ENCODE measurements at regions not wholly inside any gene's neighbourhood (a gene's known extent, or its start where the extent isn't known, plus 50 kb on each side); places are given as distances from the start of the nearest gene placed in this dataset.

DNA sequence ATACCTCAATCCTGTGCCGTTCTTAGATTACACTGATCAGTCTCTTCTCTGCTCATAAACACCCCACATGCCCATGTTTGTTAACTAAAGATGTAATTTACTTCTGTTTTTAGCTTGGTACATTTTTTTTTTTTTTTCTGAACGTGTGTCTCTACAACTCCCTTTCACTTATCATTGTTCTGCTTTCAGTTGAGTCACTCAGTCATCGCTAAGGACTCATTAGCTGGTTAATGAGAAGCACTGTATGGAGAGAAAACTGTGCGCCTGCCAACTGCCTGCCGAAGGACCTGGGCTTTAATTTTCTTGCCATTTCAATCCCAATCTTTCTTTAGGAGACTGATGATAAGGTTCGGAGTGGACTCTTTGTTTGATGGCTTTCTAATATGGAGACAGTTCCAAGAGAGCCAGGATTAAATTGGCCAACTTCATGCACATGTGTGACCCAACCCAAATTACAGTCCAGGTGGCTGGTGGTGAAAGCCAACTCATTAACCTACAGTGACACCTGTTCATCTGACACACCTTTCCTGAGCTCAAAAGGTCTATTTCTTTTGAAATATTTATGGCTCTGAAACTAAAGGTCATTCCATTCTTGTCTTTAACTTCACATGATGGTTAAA, 334.1 kb downstream of the BCKDHB start:
- no peak overlapping the region for H3K4me3 ChIP-seq (ENCODE audit: low read length)
- H3K4me1 ChIP-seq (ENCODE audit: control insufficient read depth, insufficient read depth, low read length), result no peaks in the 10 kb centered on the region
- no peaks in the 10 kb centered on the region for H3K27me3 ChIP-seq (ENCODE audit: control insufficient read depth, insufficient read depth, low read length)
- no peak overlapping the region for H3K9ac ChIP-seq (ENCODE audit: low read length)
- H3K36me3 ChIP-seq (ENCODE audit: control insufficient read depth, insufficient read depth, low read length), result no peaks in the 10 kb centered on the region
- no peaks in the 10 kb centered on the region for H3K9me3 ChIP-seq (ENCODE audit: control insufficient read depth, low read length)

DNA sequence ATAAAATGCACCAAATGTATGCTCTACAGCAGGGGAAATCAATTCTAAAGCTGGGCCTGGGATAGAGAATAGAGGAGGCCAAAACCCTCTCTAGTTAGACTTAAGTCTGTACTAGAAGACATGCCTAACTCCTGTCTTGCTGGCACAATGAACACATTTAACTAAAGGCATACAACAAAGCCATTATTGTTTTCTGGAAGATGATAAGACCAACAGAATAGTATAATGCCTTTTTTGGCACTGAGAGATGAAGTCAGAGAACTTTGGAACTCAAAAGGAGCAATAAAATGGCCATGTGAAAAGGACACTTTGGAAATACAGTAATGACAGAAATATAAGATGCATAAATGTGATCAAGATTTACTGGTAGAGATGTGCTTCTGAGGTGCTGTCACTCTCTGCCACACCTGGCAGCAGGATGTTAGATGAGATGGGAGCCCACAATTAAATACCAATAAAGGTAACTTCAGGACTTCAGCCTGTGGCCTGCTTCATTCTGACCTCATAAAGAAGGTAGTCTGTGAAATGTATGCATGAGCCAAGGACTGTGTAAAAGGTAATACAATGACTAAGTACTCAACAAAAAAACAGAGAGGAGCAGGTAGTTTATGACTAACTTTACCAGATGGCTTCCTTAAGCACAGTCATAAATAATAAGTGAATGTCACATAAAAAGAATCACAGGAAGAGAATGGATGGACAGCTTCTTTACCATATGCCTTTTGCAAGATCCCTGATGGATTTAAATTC, 333.4 kb downstream of the BCKDHB start:
- no peaks in the 10 kb centered on the region for H3K27me3 ChIP-seq (ENCODE audit: control insufficient read depth, insufficient read depth, low read length)
- H3K9ac ChIP-seq (ENCODE audit: low read length), result no peak overlapping the region
- no peaks in the 10 kb centered on the region for H3K9me3 ChIP-seq (ENCODE audit: control insufficient read depth, low read length)
- no peaks in the 10 kb centered on the region for H3K4me1 ChIP-seq (ENCODE audit: control insufficient read depth, insufficient read depth, low read length)
- no peaks in the 10 kb centered on the region for H3K36me3 ChIP-seq (ENCODE audit: control insufficient read depth, insufficient read depth, low read length)
- H3K4me3 ChIP-seq (ENCODE audit: low read length), result no peak overlapping the region

DNA sequence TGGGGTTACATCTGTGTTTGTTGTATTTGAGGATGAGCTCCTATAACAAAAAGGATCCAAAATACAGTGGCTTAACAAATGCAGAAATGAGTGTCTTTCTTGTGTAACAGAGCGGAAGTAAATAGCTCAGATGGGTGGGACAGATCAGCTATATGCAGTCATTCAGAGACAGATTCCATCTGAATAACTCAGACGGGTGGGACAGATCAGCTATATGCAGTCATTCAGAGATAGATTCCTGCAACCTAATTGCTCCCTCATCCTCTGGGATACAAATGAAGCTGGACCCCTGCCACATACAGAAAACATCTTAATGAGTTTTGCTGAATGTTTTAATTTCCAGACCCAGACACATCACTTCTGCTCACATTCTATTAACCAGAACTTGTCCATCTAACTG, 332.3 kb downstream of the BCKDHB start:
- Histone ChIP-seq H3K36me3 (ENCODE audit: control insufficient read depth, insufficient read depth, low read length) (no peaks in the 10 kb centered on the region), H3K4me1 (ENCODE audit: control insufficient read depth, insufficient read depth, low read length) (no peaks in the 10 kb centered on the region), H3K27me3 (ENCODE audit: control insufficient read depth, insufficient read depth, low read length) (no peaks in the 10 kb centered on the region), H3K9me3 (ENCODE audit: control insufficient read depth, low read length) (no peaks in the 10 kb centered on the region), H3K9ac (ENCODE audit: low read length) (no peak overlapping the region), H3K4me3 (ENCODE audit: low read length) (no peak overlapping the region)

DNA sequence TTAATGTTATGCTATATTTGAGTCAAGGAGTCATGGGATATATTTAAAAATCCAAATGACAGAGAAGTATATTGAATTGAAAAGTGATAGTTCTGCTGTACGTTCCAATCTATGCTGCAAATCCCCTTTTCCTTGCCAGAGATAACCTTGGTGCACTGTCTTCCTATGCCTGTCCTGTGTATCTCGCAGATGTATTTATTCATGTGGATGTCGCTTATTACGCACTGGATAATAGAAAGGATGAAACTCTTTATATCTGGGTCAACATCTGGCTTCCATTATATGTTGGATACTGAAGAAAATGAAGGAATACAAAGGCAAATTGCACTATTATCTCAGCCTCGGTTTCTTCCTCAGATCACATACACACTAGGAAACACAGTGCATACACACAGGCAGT, 331.3 kb downstream of the BCKDHB start:
- H3K9ac ChIP-seq (ENCODE audit: low read length), result no peak overlapping the region
- no peaks in the 10 kb centered on the region for H3K27me3 ChIP-seq (ENCODE audit: control insufficient read depth, insufficient read depth, low read length)
- no peaks in the 10 kb centered on the region for H3K9me3 ChIP-seq (ENCODE audit: control insufficient read depth, low read length)
- no peaks in the 10 kb centered on the region for H3K4me1 ChIP-seq (ENCODE audit: control insufficient read depth, insufficient read depth, low read length)
- H3K4me3 ChIP-seq (ENCODE audit: low read length), result no peak overlapping the region
- no peaks in the 10 kb centered on the region for H3K36me3 ChIP-seq (ENCODE audit: control insufficient read depth, insufficient read depth, low read length)

DNA sequence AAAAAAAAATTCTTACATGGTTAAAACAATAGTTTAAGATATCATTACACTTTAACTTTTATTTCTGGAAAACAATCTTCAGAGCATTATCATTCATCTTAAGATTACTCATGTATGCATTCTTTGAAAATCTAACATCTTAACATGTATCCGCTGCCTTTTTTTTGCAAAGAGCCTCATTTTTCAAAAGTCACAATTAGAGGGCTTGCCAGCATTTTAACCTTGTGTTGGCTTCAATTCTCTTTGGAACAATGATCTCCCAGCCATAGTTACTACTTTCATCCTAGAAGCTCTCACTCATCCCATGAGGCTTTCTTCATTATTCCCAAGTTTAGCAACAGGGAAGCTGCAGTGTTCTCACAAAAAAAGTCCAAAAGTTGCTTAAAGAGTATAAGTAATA, 330.8 kb downstream of the BCKDHB start:
- Histone ChIP-seq H3K9me3 (ENCODE audit: control insufficient read depth, low read length) (no peaks in the 10 kb centered on the region), H3K9ac (ENCODE audit: low read length) (no peak overlapping the region), H3K4me1 (ENCODE audit: control insufficient read depth, insufficient read depth, low read length) (no peaks in the 10 kb centered on the region), H3K36me3 (ENCODE audit: control insufficient read depth, insufficient read depth, low read length) (no peaks in the 10 kb centered on the region), H3K27me3 (ENCODE audit: control insufficient read depth, insufficient read depth, low read length) (no peaks in the 10 kb centered on the region), H3K4me3 (ENCODE audit: low read length) (no peak overlapping the region)

DNA sequence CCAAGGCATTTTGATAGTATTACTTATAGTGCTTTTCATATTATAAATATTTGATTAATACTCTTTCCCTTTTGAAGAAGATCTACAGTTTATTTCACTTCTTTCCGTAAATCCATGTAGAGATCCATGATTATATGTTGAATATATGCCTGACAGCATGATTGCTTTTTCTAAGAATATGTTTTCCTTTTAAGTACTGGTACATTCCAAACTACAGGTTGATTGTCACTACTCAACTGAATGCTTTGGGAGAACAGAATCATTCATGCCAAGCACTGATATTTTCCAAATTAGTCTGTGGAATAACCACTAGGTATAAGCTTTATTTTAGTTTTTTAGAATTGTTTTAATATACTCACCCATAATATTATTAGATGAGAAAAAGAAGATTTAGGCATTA, 330.2 kb downstream of the BCKDHB start:
- no peaks in the 10 kb centered on the region for H3K36me3 ChIP-seq (ENCODE audit: control insufficient read depth, insufficient read depth, low read length)
- no peak overlapping the region for H3K9ac ChIP-seq (ENCODE audit: low read length)
- H3K4me1 ChIP-seq (ENCODE audit: control insufficient read depth, insufficient read depth, low read length), result no peaks in the 10 kb centered on the region
- no peak overlapping the region for H3K4me3 ChIP-seq (ENCODE audit: low read length)
- no peaks in the 10 kb centered on the region for H3K9me3 ChIP-seq (ENCODE audit: control insufficient read depth, low read length)
- H3K27me3 ChIP-seq (ENCODE audit: control insufficient read depth, insufficient read depth, low read length), result no peaks in the 10 kb centered on the region

DNA sequence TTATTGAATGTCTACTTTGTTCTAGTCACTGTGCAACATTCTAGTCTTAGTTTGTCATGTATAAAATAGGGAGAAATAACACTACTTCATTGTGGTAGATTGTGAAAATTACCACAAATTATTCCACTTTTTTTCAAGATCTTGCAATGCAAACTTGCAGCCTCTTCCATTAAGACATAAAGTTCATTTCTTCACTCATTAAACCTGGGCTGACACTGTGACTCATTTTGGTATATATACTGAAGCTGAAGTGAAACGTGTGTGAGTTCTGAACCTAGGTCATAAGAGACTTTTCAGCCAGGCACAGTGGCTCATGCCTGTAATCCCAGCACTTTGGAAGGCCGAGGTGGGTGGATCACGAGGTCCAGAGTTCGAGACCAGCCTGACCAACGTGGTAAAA, 329.0 kb downstream of the BCKDHB start:
- no peaks in the 10 kb centered on the region for H3K36me3 ChIP-seq (ENCODE audit: control insufficient read depth, insufficient read depth, low read length)

DNA sequence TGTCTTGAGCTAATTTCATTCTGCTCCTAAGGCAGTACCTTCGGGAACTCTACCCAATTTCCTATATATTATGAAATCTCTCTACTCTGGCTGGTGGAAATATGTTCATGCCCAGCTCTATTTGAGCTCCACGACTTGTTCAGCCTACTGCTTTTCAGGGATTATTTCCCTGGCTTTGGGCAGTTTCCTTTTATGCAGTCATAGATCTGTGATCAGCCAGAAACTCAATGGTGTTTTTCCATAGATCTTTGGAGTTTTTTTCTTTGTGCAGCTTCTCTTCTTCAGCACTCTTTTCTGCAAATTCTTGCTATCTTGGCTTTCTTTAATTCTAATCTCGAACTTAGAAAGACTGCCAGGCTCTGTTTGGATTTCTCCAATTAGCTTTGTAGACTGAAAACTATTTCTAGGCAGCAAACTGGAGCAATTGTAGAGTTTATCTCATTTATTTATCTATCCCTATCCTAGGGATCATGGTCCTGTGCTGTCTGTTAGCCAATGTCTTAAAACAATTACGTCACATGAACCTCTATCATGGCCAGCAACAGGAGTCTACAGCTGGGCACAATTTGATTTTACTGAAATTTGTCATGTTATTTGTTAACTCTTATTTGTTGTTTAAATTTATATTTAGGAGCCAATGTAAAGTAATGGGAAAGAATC, 328.4 kb downstream of the BCKDHB start:
- Histone ChIP-seq H3K9ac (ENCODE audit: low read length) (no peak overlapping the region), H3K27me3 (ENCODE audit: control insufficient read depth, insufficient read depth, low read length) (no peaks in the 10 kb centered on the region), H3K4me1 (ENCODE audit: control insufficient read depth, insufficient read depth, low read length) (no peaks in the 10 kb centered on the region), H3K36me3 (ENCODE audit: control insufficient read depth, insufficient read depth, low read length) (no peaks in the 10 kb centered on the region), H3K9me3 (ENCODE audit: control insufficient read depth, low read length) (no peaks in the 10 kb centered on the region), H3K4me3 (ENCODE audit: low read length) (no peak overlapping the region)

More for the DNA sequence above, 329.0 kb downstream of the BCKDHB start:
- no peaks in the 10 kb centered on the region for H3K4me1 ChIP-seq (ENCODE audit: control insufficient read depth, insufficient read depth, low read length)
- no peaks in the 10 kb centered on the region for H3K27me3 ChIP-seq (ENCODE audit: control insufficient read depth, insufficient read depth, low read length)
- H3K9me3 ChIP-seq (ENCODE audit: control insufficient read depth, low read length), result no peaks in the 10 kb centered on the region
- H3K4me3 ChIP-seq (ENCODE audit: low read length), result no peak overlapping the region
- no peak overlapping the region for H3K9ac ChIP-seq (ENCODE audit: low read length)

DNA sequence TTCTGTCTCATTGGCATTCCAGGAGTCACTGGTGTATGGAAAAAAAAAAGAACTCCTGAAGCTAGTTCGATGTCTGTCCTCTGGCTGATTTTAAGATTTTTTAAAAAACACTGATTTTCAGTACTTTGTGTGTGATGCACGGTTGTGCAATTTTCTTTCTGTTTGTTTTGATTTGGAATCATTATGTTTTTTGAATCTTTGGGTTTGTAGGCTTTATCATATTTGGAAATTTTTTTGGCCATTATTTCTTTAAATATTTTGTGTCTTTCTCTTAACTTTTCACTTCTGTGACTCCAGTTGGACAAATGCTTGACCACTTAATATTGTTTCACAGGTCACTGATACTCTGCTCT, 327.2 kb downstream of the BCKDHB start:
- Histone ChIP-seq H3K36me3 (ENCODE audit: control insufficient read depth, insufficient read depth, low read length) (no peaks in the 10 kb centered on the region), H3K27me3 (ENCODE audit: control insufficient read depth, insufficient read depth, low read length) (no peaks in the 10 kb centered on the region), H3K9ac (ENCODE audit: low read length) (no peak overlapping the region), H3K9me3 (ENCODE audit: control insufficient read depth, low read length) (no peaks in the 10 kb centered on the region), H3K4me1 (ENCODE audit: control insufficient read depth, insufficient read depth, low read length) (no peaks in the 10 kb centered on the region), H3K4me3 (ENCODE audit: low read length) (no peak overlapping the region)

DNA sequence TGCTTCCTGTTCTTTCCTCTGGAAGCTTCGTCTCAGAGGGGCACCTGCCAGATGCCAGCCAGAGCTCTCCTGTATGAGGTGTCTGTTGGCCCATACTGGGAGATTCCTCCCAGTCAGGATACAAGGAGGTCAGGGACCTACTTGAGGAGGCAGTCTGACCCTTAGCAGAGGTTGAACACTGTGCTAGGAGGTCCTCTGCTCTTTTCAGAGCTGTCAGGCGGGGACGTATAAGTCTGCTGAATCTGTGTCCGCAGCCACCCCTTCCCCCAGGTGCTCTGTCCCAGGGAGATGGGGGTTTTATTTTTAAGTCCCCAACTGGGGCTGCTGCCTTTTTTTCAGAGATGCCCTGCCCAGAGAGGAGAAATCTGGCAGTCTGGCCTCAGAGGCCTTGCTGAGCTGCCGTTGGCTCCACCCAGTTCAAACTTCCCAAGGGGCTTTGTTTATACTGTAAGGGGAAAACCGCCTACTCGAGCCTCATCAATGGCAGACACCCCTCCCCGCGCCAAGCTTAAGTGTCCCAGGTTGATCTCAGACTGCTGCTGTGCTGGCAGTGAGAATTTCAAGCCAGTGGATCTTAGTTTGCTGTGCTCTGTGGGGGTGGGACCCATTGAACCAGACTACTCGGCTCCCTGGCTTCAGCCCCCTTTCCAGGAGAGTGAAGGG, 326.7 kb downstream of the BCKDHB start:
- Histone ChIP-seq H3K27me3 (ENCODE audit: control insufficient read depth, insufficient read depth, low read length) (no peaks in the 10 kb centered on the region), H3K36me3 (ENCODE audit: control insufficient read depth, insufficient read depth, low read length) (no peaks in the 10 kb centered on the region), H3K4me3 (ENCODE audit: low read length) (no peak overlapping the region), H3K4me1 (ENCODE audit: control insufficient read depth, insufficient read depth, low read length) (no peaks in the 10 kb centered on the region), H3K9me3 (ENCODE audit: control insufficient read depth, low read length) (no peaks in the 10 kb centered on the region), H3K9ac (ENCODE audit: low read length) (no peak overlapping the region)

DNA sequence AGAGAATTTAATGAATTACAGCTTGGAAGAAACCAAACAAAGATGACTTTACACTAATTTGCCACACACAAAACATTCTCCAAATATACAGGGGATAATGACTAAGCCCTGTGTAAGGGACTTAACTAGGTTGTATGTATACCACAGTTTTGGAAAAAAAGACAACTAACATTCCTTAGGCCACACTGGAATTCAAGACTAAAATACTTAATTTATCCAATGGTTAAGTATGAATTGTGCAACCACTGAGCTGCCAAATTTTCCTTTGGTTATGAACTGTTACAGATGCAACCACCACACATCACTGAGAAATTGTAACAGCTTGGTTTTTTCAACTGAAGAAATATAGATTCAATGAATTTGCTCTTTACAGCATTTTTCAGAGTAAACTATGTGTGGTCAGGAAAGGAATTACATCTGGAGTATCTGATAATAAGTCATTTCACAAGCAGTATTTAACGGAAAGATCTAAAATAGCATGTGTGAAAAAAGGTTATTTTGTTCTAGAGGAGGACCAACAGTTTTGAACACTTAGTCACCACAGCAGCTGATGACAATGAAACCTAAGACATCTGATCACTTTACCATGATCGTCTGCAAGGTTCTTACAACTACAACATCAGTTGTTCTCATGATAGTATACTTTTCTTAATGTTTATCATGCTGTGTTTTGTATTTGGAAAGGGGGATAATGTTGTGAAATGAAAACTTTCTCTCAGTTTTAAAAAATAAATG, 318.8 kb downstream of the BCKDHB start:
- Histone ChIP-seq H3K9ac (ENCODE audit: low read length) (no peak overlapping the region), H3K9me3 (ENCODE audit: control insufficient read depth, low read length) (no peaks in the 10 kb centered on the region), H3K4me1 (ENCODE audit: control insufficient read depth, insufficient read depth, low read length) (no peaks in the 10 kb centered on the region), H3K4me3 (ENCODE audit: low read length) (no peak overlapping the region), H3K27me3 (ENCODE audit: control insufficient read depth, insufficient read depth, low read length) (no peaks in the 10 kb centered on the region), H3K36me3 (ENCODE audit: control insufficient read depth, insufficient read depth, low read length) (no peaks in the 10 kb centered on the region)

All from mucosa of stomach (tissue), 1 donor.